GM19397 (cell line): ENCODE measurements at regions not wholly inside any gene's neighbourhood (a gene's known extent, or its start where the extent isn't known, plus 50 kb on each side); places are given as distances from the start of the nearest gene placed in this dataset.

Source experiments
- ATAC-seq: cut with Tn5 transposase; IDR thresholded peaks from one replicate; pipeline ENCODE4 v1.9.1; 2021; ENCODE audit warnings: mild to moderate bottlenecking, moderate library complexity; ENCODE audit not compliant: unreplicated experiment

- ATAC-seq: no peak
Measured at GRCh38 chr7:46024263-46024916, 103.3 kb upstream of the IGFBP3 start.

- ATAC-seq: no peak
Measured at GRCh38 chr7:46022397-46022796, 101.3 kb upstream of the IGFBP3 start.

- ATAC-seq: no peak
Measured at GRCh38 chr7:46015107-46015868, 94.2 kb upstream of the IGFBP3 start.

- ATAC-seq: no peak
Measured at GRCh38 chr7:46011501-46011900, 90.4 kb upstream of the IGFBP3 start.

- ATAC-seq: no peak
Measured at GRCh38 chr7:46011059-46011458, 90.0 kb upstream of the IGFBP3 start.

GRCh38 chr7:46009211-46009610 lies 88.1 kb upstream of the IGFBP3 start:
- no peak for ATAC-seq

GRCh38 chr7:46007990-46008643 lies 87.0 kb upstream of the IGFBP3 start:
- no peak for ATAC-seq

GRCh38 chr7:46007194-46007593 lies 86.1 kb upstream of the IGFBP3 start:
- no peak for ATAC-seq

- ATAC-seq: no peak
Measured at GRCh38 chr7:46006723-46007122, 85.7 kb upstream of the IGFBP3 start.

- no peak for ATAC-seq
Measured at GRCh38 chr7:46006212-46006611, 85.1 kb upstream of the IGFBP3 start.

GRCh38 chr7:46004965-46005364 lies 83.9 kb upstream of the IGFBP3 start:
- no peak for ATAC-seq

- ATAC-seq: no peak
Measured at GRCh38 chr7:46003896-46004875, 83.1 kb upstream of the IGFBP3 start.

GRCh38 chr7:46003161-46003560 lies 82.1 kb upstream of the IGFBP3 start:
- no peak for ATAC-seq

GRCh38 chr7:46000513-46000912 lies 79.4 kb upstream of the IGFBP3 start:
- ATAC-seq: no peak

- ATAC-seq: no peak
Measured at GRCh38 chr7:45999541-45999940, 78.5 kb upstream of the IGFBP3 start.

GRCh38 chr7:45998506-45998905 lies 77.4 kb upstream of the IGFBP3 start:
- ATAC-seq: no peak

GRCh38 chr7:45993621-45994020 lies 72.5 kb upstream of the IGFBP3 start:
- ATAC-seq: no peak

GRCh38 chr7:45992826-45993225 lies 71.8 kb upstream of the IGFBP3 start:
- no peak for ATAC-seq

GRCh38 chr7:45990276-45990675 lies 69.2 kb upstream of the IGFBP3 start:
- no peak for ATAC-seq

GRCh38 chr7:45988405-45989057 lies 67.5 kb upstream of the IGFBP3 start:
- no peak for ATAC-seq
